ENCODE measurements at regions not wholly inside any gene's neighbourhood (a gene's known extent, or its start where the extent isn't known, plus 50 kb on each side); places are given as distances from the start of the nearest gene placed in this dataset.

DNA sequence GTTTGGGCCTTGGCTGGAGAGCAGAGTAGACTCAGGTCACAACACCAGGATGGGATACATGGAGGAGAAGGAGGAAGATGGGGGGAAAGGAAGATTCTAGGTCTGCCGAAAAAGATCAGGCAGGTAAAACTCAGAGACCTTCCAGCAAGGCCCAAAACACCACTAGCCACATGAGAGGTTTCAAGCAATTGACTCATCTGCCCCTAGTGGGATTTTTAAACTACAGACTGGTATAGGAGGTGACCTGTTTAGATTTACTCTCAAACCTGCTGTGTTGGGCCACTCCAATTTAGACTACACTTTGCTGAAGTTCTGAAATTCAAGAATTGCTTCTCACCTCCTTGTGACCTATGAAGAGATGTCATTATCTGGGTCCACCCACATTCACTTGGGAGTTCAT, 236.9 kb upstream of the SASH1 start:
- TF ChIP-seq, protein P1, sequence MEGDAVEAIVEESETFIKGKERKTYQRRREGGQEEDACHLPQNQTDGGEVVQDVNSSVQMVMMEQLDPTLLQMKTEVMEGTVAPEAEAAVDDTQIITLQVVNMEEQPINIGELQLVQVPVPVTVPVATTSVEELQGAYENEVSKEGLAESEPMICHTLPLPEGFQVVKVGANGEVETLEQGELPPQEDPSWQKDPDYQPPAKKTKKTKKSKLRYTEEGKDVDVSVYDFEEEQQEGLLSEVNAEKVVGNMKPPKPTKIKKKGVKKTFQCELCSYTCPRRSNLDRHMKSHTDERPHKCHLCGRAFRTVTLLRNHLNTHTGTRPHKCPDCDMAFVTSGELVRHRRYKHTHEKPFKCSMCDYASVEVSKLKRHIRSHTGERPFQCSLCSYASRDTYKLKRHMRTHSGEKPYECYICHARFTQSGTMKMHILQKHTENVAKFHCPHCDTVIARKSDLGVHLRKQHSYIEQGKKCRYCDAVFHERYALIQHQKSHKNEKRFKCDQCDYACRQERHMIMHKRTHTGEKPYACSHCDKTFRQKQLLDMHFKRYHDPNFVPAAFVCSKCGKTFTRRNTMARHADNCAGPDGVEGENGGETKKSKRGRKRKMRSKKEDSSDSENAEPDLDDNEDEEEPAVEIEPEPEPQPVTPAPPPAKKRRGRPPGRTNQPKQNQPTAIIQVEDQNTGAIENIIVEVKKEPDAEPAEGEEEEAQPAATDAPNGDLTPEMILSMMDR (IDR thresholded peaks at IDR 0.05) = no peak
- TF ChIP-seq POLR2A (IDR thresholded peaks at IDR 0.05) (no peak), POLR2AphosphoS5 (IDR thresholded peaks at IDR 0.05) (no peak)

Data from breast epithelium (tissue), 3 donors.